ENCODE measurements at regions not wholly inside any gene's neighbourhood (a gene's known extent, or its start where the extent isn't known, plus 50 kb on each side); places are given as distances from the start of the nearest gene placed in this dataset.

DNA sequence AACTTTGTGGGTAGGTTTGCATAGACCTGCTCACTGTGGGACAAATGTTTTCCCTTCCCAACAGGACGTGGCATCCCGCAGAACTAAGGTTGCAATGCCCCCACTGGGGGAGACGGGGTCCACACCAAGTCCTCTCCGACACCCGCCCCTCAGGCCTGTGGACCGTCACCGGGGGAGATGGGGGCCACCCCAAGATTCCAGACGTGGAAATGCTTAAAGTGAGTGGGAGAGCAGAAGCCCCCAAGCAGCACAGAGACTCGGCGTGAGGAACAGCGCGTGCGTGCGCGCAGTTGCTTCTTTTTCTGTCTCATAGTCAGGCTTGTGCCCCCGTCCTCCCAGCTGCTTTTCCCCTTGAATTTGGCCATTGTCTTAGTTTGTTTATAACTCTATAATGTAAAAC, 826.3 kb upstream of the SALL3 start:
- DNase-seq, result no peak
- Mint-ChIP-seq H3K36me3 (no peaks in the 10 kb centered on the region), H3K4me1 (no peaks in the 10 kb centered on the region), H3K27ac (no peak overlapping the region), H3K9me3 (peaks cover 0 to 4% (median 0%) of the 10 kb centered on the region in 3 donors), H3K27me3 (no peaks in the 10 kb centered on the region), H3K4me3 (no peak overlapping the region)
- peaks cover 0 to 4% of the 10 kb centered on the region in 2 experiments for H3K27me3 ChIP-seq (replicated peaks in 1 of 2; ENCODE audit: control insufficient read depth in 2 of 2, extremely low read depth in 1 of 2, insufficient read depth in 2 of 2, low read length in 1 of 2)
- no peaks in the 10 kb centered on the region for H3K36me3 ChIP-seq (ENCODE audit: control insufficient read depth in 2 of 2, extremely low read depth in 1 of 2, insufficient read depth in 1 of 2, low read length in 1 of 2)
- CTCF ChIA-PET, result no interaction called here
- POLR2A ChIA-PET, result no interaction called here
- H3K4me3 ChIP-seq (ENCODE audit: control insufficient read depth in 1 of 2, extremely low read depth in 1 of 2, low read length in 1 of 2), result no peak overlapping the region
- no peaks in the 10 kb centered on the region for H3K4me1 ChIP-seq (ENCODE audit: control insufficient read depth in 1 of 2, extremely low read depth in 1 of 2, insufficient read depth in 2 of 2, low read length in 2 of 2)
- no peak for ATAC-seq (replicated peaks in 1 of 4)
- no peak overlapping the region for H3K27ac ChIP-seq (ENCODE audit: low read length)
- no peaks in the 10 kb centered on the region for H3K9me3 ChIP-seq
- WGBS (ENCODE audit: insufficient coverage), result 84% methylated on average over 13 of the region's 16 CpGs

DNA sequence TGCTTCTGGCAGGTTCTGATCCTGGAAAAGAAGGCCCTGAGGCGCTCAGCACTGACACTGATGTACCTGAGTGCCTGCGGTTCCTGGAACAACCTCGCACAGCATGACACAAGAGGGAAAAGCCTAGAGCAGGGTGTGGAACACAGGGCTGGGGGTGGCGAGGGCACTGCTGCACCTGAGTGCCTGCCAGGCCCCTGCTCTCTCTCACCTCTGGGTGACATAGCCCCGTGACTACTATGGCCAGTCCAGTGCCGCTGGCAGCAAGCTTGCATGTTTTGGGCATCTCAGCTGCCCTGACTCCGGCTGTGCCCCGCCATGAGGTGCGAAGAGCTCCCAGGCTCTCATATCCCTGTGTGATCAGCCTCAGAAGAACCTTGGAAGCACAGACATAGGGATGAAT, 825.2 kb upstream of the SALL3 start:
- H3K9me3 Mint-ChIP-seq, result peaks cover 0 to 4% (median 0%) of the 10 kb centered on the region in 3 donors

DNA sequence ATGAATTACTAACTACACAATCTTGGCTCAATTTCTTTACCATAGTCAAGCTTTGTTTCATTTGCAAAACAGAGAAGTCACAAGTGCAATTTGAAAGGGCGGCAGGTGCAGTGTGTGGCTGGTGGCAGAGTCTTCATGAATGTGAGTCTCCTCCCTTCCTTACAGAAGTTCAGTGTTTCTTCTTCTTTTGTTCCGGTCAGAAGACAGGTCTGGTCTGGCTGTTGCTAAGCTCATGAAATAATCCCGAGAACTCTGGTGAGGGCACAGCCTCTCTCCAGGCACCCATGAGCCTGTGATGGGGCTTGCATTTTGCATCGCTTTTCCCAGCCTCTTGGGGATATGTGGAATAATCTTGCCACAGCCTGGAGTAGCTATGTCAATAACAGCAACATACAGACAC, 824.8 kb upstream of the SALL3 start:
- Mint-ChIP-seq H3K27ac (no peak overlapping the region), H3K9me3 (peaks cover 0 to 4% (median 0%) of the 10 kb centered on the region in 3 donors), H3K36me3 (no peaks in the 10 kb centered on the region), H3K4me1 (no peaks in the 10 kb centered on the region), H3K4me3 (no peak overlapping the region), H3K27me3 (no peaks in the 10 kb centered on the region)
- H3K4me1 ChIP-seq (ENCODE audit: control insufficient read depth in 1 of 2, extremely low read depth in 1 of 2, insufficient read depth in 2 of 2, low read length in 2 of 2), result no peaks in the 10 kb centered on the region
- peaks cover 0 to 4% of the 10 kb centered on the region in 2 experiments for H3K27me3 ChIP-seq (replicated peaks in 1 of 2; ENCODE audit: control insufficient read depth in 2 of 2, extremely low read depth in 1 of 2, insufficient read depth in 2 of 2, low read length in 1 of 2)
- WGBS (ENCODE audit: insufficient coverage), result 100% methylated on average over 1 of the region's 4 CpGs
- no peaks in the 10 kb centered on the region for H3K36me3 ChIP-seq (ENCODE audit: control insufficient read depth in 2 of 2, extremely low read depth in 1 of 2, insufficient read depth in 1 of 2, low read length in 1 of 2)
- ChIA-PET CTCF (no interaction called here), POLR2A (no interaction called here)
- H3K27ac ChIP-seq (ENCODE audit: low read length), result no peak overlapping the region
- no peaks in the 10 kb centered on the region for H3K9me3 ChIP-seq
- H3K4me3 ChIP-seq (ENCODE audit: control insufficient read depth in 1 of 2, extremely low read depth in 1 of 2, low read length in 1 of 2), result no peak overlapping the region
- ATAC-seq (replicated peaks in 1 of 4), result no peak
- DNase-seq, result no peak

More for the DNA sequence above, 825.2 kb upstream of the SALL3 start:
- Histone ChIP-seq H3K36me3 (ENCODE audit: control insufficient read depth in 2 of 2, extremely low read depth in 1 of 2, insufficient read depth in 1 of 2, low read length in 1 of 2) (no peaks in the 10 kb centered on the region), H3K4me1 (ENCODE audit: control insufficient read depth in 1 of 2, extremely low read depth in 1 of 2, insufficient read depth in 2 of 2, low read length in 2 of 2) (no peaks in the 10 kb centered on the region), H3K27ac (ENCODE audit: low read length) (no peak overlapping the region), H3K27me3 (replicated peaks in 1 of 2; ENCODE audit: control insufficient read depth in 2 of 2, extremely low read depth in 1 of 2, insufficient read depth in 2 of 2, low read length in 1 of 2) (peaks cover 0 to 4% of the 10 kb centered on the region in 2 experiments), H3K9me3 (no peaks in the 10 kb centered on the region), H3K4me3 (ENCODE audit: control insufficient read depth in 1 of 2, extremely low read depth in 1 of 2, low read length in 1 of 2) (no peak overlapping the region)
- DNase-seq (no peak), ATAC-seq (replicated peaks in 1 of 4) (no peak)
- Mint-ChIP-seq H3K36me3 (no peaks in the 10 kb centered on the region), H3K4me3 (no peak overlapping the region), H3K27ac (no peak overlapping the region), H3K4me1 (no peaks in the 10 kb centered on the region), H3K27me3 (no peaks in the 10 kb centered on the region)
- POLR2A ChIA-PET, result no interaction called here
- CTCF ChIA-PET, result no interaction called here
- WGBS (ENCODE audit: insufficient coverage), result 87% methylated on average over 9 of the region's 9 CpGs

DNA sequence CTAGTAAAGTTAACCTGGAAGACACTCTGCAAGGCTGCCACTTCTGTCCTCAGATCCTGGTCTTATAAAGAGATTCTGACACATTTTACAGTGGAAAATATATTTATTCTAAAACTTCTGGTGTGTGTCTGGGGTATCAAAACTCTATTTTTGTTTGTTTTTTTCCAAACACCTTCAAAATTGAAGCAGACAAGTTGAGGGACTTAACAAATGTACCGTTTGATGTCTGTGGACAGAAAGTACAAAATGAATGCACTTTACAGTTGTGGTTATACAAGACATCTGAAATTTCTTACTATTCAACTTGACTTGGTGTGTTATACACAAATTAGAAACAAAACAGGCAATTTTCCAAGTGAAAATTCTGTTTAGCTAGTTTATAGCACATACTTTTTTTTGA, 823.2 kb upstream of the SALL3 start:
- no peak overlapping the region for H3K4me3 Mint-ChIP-seq
- no peak overlapping the region for H3K27ac Mint-ChIP-seq
- H3K4me3 ChIP-seq (ENCODE audit: control insufficient read depth in 1 of 2, extremely low read depth in 1 of 2, low read length in 1 of 2), result no peak overlapping the region
- no peaks in the 10 kb centered on the region for H3K4me1 ChIP-seq (ENCODE audit: control insufficient read depth in 1 of 2, extremely low read depth in 1 of 2, insufficient read depth in 2 of 2, low read length in 2 of 2)
- no peaks in the 10 kb centered on the region for H3K27me3 Mint-ChIP-seq
- CTCF ChIA-PET, result no interaction called here
- DNase-seq (no peak), ATAC-seq (replicated peaks in 1 of 4) (no peak)
- POLR2A ChIA-PET, result no interaction called here
- H3K36me3 Mint-ChIP-seq, result no peaks in the 10 kb centered on the region
- H3K4me1 Mint-ChIP-seq, result no peaks in the 10 kb centered on the region
- H3K27ac ChIP-seq (ENCODE audit: low read length), result no peak overlapping the region
- no peaks in the 10 kb centered on the region for H3K9me3 ChIP-seq
- WGBS (ENCODE audit: insufficient coverage), result no CpG with 5 or more reads among the region's 1 CpG
- peaks cover 0 to 4% of the 10 kb centered on the region in 2 experiments for H3K27me3 ChIP-seq (replicated peaks in 1 of 2; ENCODE audit: control insufficient read depth in 2 of 2, extremely low read depth in 1 of 2, insufficient read depth in 2 of 2, low read length in 1 of 2)
- no peaks in the 10 kb centered on the region for H3K36me3 ChIP-seq (ENCODE audit: control insufficient read depth in 2 of 2, extremely low read depth in 1 of 2, insufficient read depth in 1 of 2, low read length in 1 of 2)
- H3K9me3 Mint-ChIP-seq, result no peaks in the 10 kb centered on the region

GRCh38 chr18:78158943-78159342, 820.7 kb upstream of the SALL3 start:
- Mint-ChIP-seq H3K27ac (no peak overlapping the region), H3K9me3 (no peaks in the 10 kb centered on the region), H3K27me3 (no peaks in the 10 kb centered on the region), H3K4me3 (no peak overlapping the region), H3K36me3 (no peaks in the 10 kb centered on the region), H3K4me1 (no peaks in the 10 kb centered on the region)
- no peak overlapping the region for H3K27ac ChIP-seq (ENCODE audit: low read length)
- no peaks in the 10 kb centered on the region for H3K36me3 ChIP-seq (ENCODE audit: control insufficient read depth in 2 of 2, extremely low read depth in 1 of 2, insufficient read depth in 1 of 2, low read length in 1 of 2)
- H3K4me3 ChIP-seq (ENCODE audit: control insufficient read depth in 1 of 2, extremely low read depth in 1 of 2, low read length in 1 of 2), result no peak overlapping the region
- DNase-seq, result no peak
- POLR2A ChIA-PET, result no interaction called here
- H3K9me3 ChIP-seq, result no peaks in the 10 kb centered on the region
- CTCF ChIA-PET, result no interaction called here
- no peaks in the 10 kb centered on the region for H3K27me3 ChIP-seq (replicated peaks in 1 of 2; ENCODE audit: control insufficient read depth in 2 of 2, extremely low read depth in 1 of 2, insufficient read depth in 2 of 2, low read length in 1 of 2)
- H3K4me1 ChIP-seq (ENCODE audit: control insufficient read depth in 1 of 2, extremely low read depth in 1 of 2, insufficient read depth in 2 of 2, low read length in 2 of 2), result no peaks in the 10 kb centered on the region
- no peak for ATAC-seq (replicated peaks in 1 of 4)
- WGBS (ENCODE audit: insufficient coverage), result 90% methylated on average over 17 of the region's 17 CpGs

DNA sequence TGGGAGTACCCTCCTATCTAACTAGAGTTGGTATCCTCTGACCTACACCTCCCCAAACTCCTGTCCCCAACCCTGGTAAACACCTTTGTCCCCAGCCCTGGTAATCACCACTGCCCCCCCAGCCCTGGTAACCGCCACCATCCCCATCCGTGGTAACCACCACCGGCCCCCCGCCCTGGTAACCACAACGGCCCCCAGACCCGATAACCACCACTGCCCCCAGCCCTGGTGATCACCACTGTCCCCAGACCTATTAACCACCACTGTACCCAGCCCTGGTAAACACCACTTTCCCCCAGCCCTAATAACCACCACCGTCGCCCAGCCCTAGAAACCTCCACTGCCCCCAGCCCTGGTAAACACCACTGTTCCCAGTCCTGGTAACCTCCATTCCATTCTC, 820.2 kb upstream of the SALL3 start:
- no peak overlapping the region for H3K4me3 Mint-ChIP-seq
- Histone ChIP-seq H3K9me3 (no peaks in the 10 kb centered on the region), H3K4me3 (ENCODE audit: control insufficient read depth in 1 of 2, extremely low read depth in 1 of 2, low read length in 1 of 2) (no peak overlapping the region), H3K4me1 (ENCODE audit: control insufficient read depth in 1 of 2, extremely low read depth in 1 of 2, insufficient read depth in 2 of 2, low read length in 2 of 2) (no peaks in the 10 kb centered on the region), H3K27ac (ENCODE audit: low read length) (no peak overlapping the region), H3K27me3 (replicated peaks in 1 of 2; ENCODE audit: control insufficient read depth in 2 of 2, extremely low read depth in 1 of 2, insufficient read depth in 2 of 2, low read length in 1 of 2) (no peaks in the 10 kb centered on the region), H3K36me3 (ENCODE audit: control insufficient read depth in 2 of 2, extremely low read depth in 1 of 2, insufficient read depth in 1 of 2, low read length in 1 of 2) (no peaks in the 10 kb centered on the region)
- ATAC-seq (replicated peaks in 1 of 4) (no peak), DNase-seq (no peak)
- H3K27ac Mint-ChIP-seq, result no peak overlapping the region
- 80% methylated on average over 3 of the region's 8 CpGs for WGBS (ENCODE audit: insufficient coverage)
- H3K36me3 Mint-ChIP-seq, result no peaks in the 10 kb centered on the region
- ChIA-PET POLR2A (no interaction called here), CTCF (no interaction called here)
- H3K27me3 Mint-ChIP-seq, result no peaks in the 10 kb centered on the region
- no peaks in the 10 kb centered on the region for H3K4me1 Mint-ChIP-seq
- no peaks in the 10 kb centered on the region for H3K9me3 Mint-ChIP-seq

DNA sequence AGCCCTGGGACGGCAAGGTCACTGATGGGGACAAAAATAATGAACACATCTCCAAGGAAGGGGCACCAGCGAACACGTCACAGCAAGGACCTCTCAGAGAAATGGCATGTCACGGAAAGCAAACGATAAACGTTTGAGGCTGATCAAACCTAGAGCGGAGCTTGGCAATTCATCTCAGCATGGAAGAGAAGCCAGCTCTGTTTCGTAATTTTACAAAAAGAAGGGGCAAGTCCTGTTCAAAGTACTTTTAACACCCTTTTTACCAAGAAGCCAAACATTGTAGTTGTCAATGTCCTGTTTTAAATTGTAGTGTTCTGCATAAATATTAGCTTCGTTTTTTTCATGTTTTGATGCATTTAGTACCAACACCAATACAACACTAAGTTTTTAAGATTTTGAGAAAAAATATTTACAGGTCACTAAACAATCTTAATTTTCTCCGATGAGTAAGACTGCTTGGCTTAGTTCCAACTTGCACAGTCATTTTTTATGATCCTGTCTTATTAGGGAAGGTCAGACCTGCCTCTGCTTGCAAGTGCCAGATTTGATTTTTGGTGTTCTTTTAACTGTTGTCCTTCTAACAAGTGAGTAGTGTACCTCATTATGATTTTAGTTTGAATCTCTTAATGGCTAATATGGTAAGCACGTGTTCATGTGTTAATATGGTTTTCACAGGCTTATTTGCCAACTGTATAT, 818.5 kb upstream of the SALL3 start:
- no peaks in the 10 kb centered on the region for H3K4me1 ChIP-seq (ENCODE audit: control insufficient read depth in 1 of 2, extremely low read depth in 1 of 2, insufficient read depth in 2 of 2, low read length in 2 of 2)
- DNase-seq (no peak), ATAC-seq (replicated peaks in 1 of 4) (no peak)
- H3K4me3 Mint-ChIP-seq, result no peak overlapping the region
- no peaks in the 10 kb centered on the region for H3K4me1 Mint-ChIP-seq
- H3K36me3 ChIP-seq (ENCODE audit: control insufficient read depth in 2 of 2, extremely low read depth in 1 of 2, insufficient read depth in 1 of 2, low read length in 1 of 2), result no peaks in the 10 kb centered on the region
- no peaks in the 10 kb centered on the region for H3K9me3 Mint-ChIP-seq
- H3K4me3 ChIP-seq (ENCODE audit: control insufficient read depth in 1 of 2, extremely low read depth in 1 of 2, low read length in 1 of 2), result no peak overlapping the region
- peaks cover 0 to 3% of the 10 kb centered on the region in 2 donors for H3K27me3 Mint-ChIP-seq
- H3K9me3 ChIP-seq, result no peaks in the 10 kb centered on the region
- ChIA-PET CTCF (no interaction called here), POLR2A (no interaction called here)
- no peak overlapping the region for H3K27ac Mint-ChIP-seq
- peaks cover 0 to 6% of the 10 kb centered on the region in 2 experiments for H3K27me3 ChIP-seq (replicated peaks in 1 of 2; ENCODE audit: control insufficient read depth in 2 of 2, extremely low read depth in 1 of 2, insufficient read depth in 2 of 2, low read length in 1 of 2)
- no peaks in the 10 kb centered on the region for H3K36me3 Mint-ChIP-seq
- WGBS (ENCODE audit: insufficient coverage), result 86% methylated on average over 7 of the region's 11 CpGs
- H3K27ac ChIP-seq (ENCODE audit: low read length), result no peak overlapping the region
